OCI-LY7 (cell line): ENCODE measurements at regions not wholly inside any gene's neighbourhood (a gene's known extent, or its start where the extent isn't known, plus 50 kb on each side); places are given as distances from the start of the nearest gene placed in this dataset.

Source experiments
- BruUV-seq: library from RNA; stranded (reverse); fragments of 400-500 nt; replicated peaks from 2 replicates; lab custom pipeline; 2021; lab: Mats Ljungman, UMichigan
- CTCF ChIA-PET: fragments of 300-600 bp; sonication (Branson Sonifier 250); formaldehyde crosslinking; loops from one replicate; lab custom pipeline; 2022; ENCODE audit warnings: antibody characterized with exemption; ENCODE audit not compliant: unreplicated experiment; lab: Charles Lee
- POLR2A ChIA-PET: fragments of 300-600 bp; sonication (Branson Sonifier 250); formaldehyde crosslinking; loops from one replicate; lab custom pipeline; 2022; ENCODE audit warnings: antibody characterized with exemption; lab: Charles Lee
- DNase-seq: peaks from one replicate; pipeline ENCODE4 v3.0.0-alpha.2; 2015; ENCODE audit warnings: low spot score
- H2AFZ ChIP-seq: fragments of 200-600 bp; sonication (generic), shearing (Covaris generic); 2 replicates; pipeline ENCODE4 v1.6.1; 2014; ENCODE audit warnings: mild to moderate bottlenecking, antibody characterized with exemption, low read length, moderate library complexity
- H3K27ac ChIP-seq: fragments of 200-600 bp; sonication (generic); 2 replicates; pipeline ENCODE4 v1.5.1; 2014; ENCODE audit warnings: mixed run types, low read depth, mild to moderate bottlenecking, moderate library complexity, low read length, inconsistent platforms; ENCODE audit not compliant: poor library complexity, severe bottlenecking
- H3K36me3 ChIP-seq: fragments of 200-600 bp; sonication (generic); 2 replicates; pipeline ENCODE4 v1.6.1; 2014; ENCODE audit warnings: mild to moderate bottlenecking, antibody characterized with exemption, low read length, moderate library complexity, mixed read lengths; ENCODE audit not compliant: insufficient read depth
- H3K4me1 ChIP-seq: fragments of 200-600 bp; sonication (generic); 2 replicates; pipeline ENCODE4 v1.5.1; 2014; ENCODE audit warnings: mild to moderate bottlenecking, low read length; ENCODE audit not compliant: insufficient read depth, poor library complexity, severe bottlenecking
- H3K4me2 ChIP-seq: fragments of 200-600 bp; sonication (generic); 2 replicates; pipeline ENCODE4 v1.6.1; 2014; ENCODE audit warnings: mild to moderate bottlenecking, low read length
- H3K4me3 ChIP-seq: fragments of 200-600 bp; sonication (generic); 2 replicates; pipeline ENCODE4 v1.5.1; 2014; ENCODE audit warnings: mild to moderate bottlenecking, low read depth, low read length; ENCODE audit not compliant: poor library complexity, severe bottlenecking
- H3K79me2 ChIP-seq: fragments of 200-600 bp; sonication (generic); 2 replicates; pipeline ENCODE4 v1.6.1; 2016; ENCODE audit warnings: low read depth, mild to moderate bottlenecking, low read length, moderate library complexity, mixed read lengths; ENCODE audit not compliant: insufficient read depth
- H3K9me2 ChIP-seq: fragments of 200-600 bp; sonication (generic); 2 replicates; pipeline ENCODE4 v1.6.1; 2016; ENCODE audit warnings: mild to moderate bottlenecking, low read length, mixed read lengths; ENCODE audit not compliant: insufficient read depth
- H3K9me3 ChIP-seq: fragments of 200-600 bp; sonication (generic); 2 replicates; pipeline ENCODE4 v1.6.1; 2014; ENCODE audit warnings: mild to moderate bottlenecking, mixed run types, low read length, mixed read lengths
- H4K20me1 ChIP-seq: fragments of 200-600 bp; sonication (generic); 2 replicates; pipeline ENCODE4 v1.6.1; 2014; ENCODE audit warnings: mild to moderate bottlenecking, antibody characterized with exemption, low read length, moderate library complexity, mixed read lengths; ENCODE audit not compliant: insufficient read depth
- EZH2phosphoT487 ChIP-seq: fragments of 200-600 bp; sonication (generic); IDR thresholded peaks from 2 replicates; pipeline ENCODE4 v1.6.1; 2018; ENCODE audit warnings: low read depth, borderline replicate concordance, mild to moderate bottlenecking, mixed run types, antibody characterized with exemption, low read length, moderate library complexity, mixed read lengths
- intact Hi-C: fragments of 100-400 bp; cut with micrococcal nuclease; formaldehyde crosslinking; loops from one replicate; pipeline ENCODE4 v1.10.0; 2022; ENCODE audit not compliant: unreplicated experiment
- TF ChIP-seq, protein P1 (sequence below): fragments of 200-600 bp; sonication (generic); conservative IDR thresholded peaks from 2 replicates; pipeline ENCODE4 v1.5.1; 2014; ENCODE audit warnings: mild to moderate bottlenecking, antibody characterized with exemption, low read length, moderate library complexity, mixed read lengths

DNA sequence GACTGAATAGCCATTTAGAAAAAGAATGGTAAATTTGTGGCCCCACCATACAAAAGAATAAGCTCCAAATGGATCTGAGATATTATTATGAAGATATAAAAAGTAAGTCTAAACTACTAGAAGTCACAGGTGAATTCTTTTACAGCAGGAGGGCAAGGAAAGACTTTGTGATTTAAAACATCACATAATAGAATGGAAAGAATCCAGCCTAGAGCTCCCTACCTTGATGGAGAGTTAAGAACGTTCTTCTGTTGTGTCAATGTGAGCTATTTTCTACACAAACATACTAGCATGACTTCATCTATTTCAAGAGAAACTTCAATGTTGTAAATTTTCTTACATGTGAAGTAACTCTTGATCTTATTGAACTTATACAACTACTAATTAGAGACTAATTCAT is 100.0 kb upstream of the NRSN1 start:
- Histone ChIP-seq H4K20me1 (no peaks in the 10 kb centered on the region; the same call in 1 of the 2 replicates), H3K4me1 (no peaks in the 10 kb centered on the region), H3K9me3 (no peaks in the 10 kb centered on the region), H3K36me3 (no peaks in the 10 kb centered on the region), H2AFZ (no peak overlapping the region), H3K79me2 (no peaks in the 10 kb centered on the region), H3K9me2 (no peaks in the 10 kb centered on the region), H3K4me2 (no peak overlapping the region), H3K27ac (no peak overlapping the region), H3K4me3 (no peak overlapping the region)
- intact Hi-C loops = no loop called here
- TF ChIP-seq EZH2phosphoT487 = no peak
- TF ChIP-seq, protein P1, sequence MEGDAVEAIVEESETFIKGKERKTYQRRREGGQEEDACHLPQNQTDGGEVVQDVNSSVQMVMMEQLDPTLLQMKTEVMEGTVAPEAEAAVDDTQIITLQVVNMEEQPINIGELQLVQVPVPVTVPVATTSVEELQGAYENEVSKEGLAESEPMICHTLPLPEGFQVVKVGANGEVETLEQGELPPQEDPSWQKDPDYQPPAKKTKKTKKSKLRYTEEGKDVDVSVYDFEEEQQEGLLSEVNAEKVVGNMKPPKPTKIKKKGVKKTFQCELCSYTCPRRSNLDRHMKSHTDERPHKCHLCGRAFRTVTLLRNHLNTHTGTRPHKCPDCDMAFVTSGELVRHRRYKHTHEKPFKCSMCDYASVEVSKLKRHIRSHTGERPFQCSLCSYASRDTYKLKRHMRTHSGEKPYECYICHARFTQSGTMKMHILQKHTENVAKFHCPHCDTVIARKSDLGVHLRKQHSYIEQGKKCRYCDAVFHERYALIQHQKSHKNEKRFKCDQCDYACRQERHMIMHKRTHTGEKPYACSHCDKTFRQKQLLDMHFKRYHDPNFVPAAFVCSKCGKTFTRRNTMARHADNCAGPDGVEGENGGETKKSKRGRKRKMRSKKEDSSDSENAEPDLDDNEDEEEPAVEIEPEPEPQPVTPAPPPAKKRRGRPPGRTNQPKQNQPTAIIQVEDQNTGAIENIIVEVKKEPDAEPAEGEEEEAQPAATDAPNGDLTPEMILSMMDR = no peak
- CTCF ChIA-PET = no interaction called here
- POLR2A ChIA-PET = no interaction called here
- BruUV-seq = no TSS peak
- DNase-seq = no peak

DNA sequence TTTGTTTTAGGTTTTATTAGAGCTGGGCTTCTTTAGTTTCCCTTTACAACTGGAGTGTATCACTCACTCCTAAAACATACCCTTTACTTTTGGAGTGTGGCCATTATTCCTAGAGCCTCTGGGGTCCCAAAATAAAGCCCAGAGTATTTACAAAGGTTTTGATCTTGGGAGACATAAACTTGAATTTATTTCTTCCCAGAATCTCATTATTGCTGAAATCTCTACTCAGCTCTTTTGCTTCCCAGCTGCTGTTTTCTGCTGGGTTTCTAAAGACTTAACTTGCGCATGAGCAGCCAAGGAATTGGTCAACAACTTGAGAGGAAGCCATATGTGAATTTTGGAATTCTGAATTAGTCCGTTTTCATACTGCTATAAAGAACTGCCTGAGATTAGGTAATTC is 94.5 kb upstream of the NRSN1 start:
- no peaks in the 10 kb centered on the region for H3K9me2 ChIP-seq
- H3K9me3 ChIP-seq = no peaks in the 10 kb centered on the region
- H3K27ac ChIP-seq = no peak overlapping the region
- H2AFZ ChIP-seq = no peak overlapping the region
- H3K36me3 ChIP-seq = no peaks in the 10 kb centered on the region
- no peaks in the 10 kb centered on the region for H3K4me1 ChIP-seq
- intact Hi-C loops = no loop called here
- no peak overlapping the region for H3K4me3 ChIP-seq
- DNase-seq = no peak
- H3K4me2 ChIP-seq = no peak overlapping the region
- TF ChIP-seq, protein P1 = no peak
- no peak for TF ChIP-seq EZH2phosphoT487
- no peaks in the 10 kb centered on the region for H3K79me2 ChIP-seq
- BruUV-seq = no TSS peak
- no peaks in the 10 kb centered on the region; the same call in 1 of the 2 replicates for H4K20me1 ChIP-seq
- POLR2A ChIA-PET = interaction anchor here (1.2 kb wide), 1 partner anchor 12 kb away, joined by 4 read pairs; no protein-coding TSS in a partner anchor
- CTCF ChIA-PET = no interaction called here

DNA sequence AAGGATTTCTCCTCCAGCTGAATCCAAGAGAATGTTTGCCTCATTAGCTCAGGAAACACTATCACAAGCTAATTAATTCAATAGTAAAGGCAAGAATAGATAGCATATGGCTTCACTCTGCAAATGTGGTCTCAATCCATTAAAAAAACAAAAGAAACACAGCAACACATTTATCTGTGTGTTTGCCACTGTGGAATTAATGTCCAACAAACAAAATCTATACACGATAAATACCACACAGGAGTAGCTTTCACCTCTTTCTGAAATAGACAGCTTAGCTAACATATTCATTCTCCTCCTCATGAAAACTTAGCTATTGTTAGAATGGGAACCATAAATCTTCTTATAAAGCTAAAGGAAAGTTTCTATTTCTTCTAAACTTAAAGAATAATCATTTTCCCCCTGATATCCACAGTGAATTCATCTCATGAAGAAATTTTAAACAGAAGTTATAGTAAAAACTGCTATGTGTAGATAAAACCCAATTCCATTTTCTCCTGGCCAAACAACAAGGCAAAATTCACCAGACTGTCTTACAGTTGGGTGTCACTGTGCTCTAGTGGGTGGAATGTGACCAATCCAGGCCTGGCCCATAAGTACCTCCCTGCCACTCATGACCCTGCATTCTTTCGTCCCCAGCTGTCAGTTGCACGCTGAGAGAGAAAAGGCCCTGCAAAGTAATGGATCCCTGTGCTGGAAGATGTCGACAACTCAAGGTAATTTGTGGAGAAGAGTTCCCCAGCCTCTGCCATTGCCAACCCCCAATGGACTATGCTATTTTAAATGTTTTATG is 92.9 kb upstream of the NRSN1 start:
- Histone ChIP-seq H3K79me2 (no peaks in the 10 kb centered on the region), H3K9me3 (no peaks in the 10 kb centered on the region), H3K36me3 (no peaks in the 10 kb centered on the region), H3K9me2 (no peaks in the 10 kb centered on the region), H3K27ac (no peak overlapping the region), H4K20me1 (no peaks in the 10 kb centered on the region; the same call in 1 of the 2 replicates), H3K4me2 (no peak overlapping the region), H3K4me1 (no peaks in the 10 kb centered on the region), H2AFZ (no peak overlapping the region), H3K4me3 (no peak overlapping the region)
- intact Hi-C loops = no loop called here
- TF ChIP-seq EZH2phosphoT487 = no peak
- TF ChIP-seq, protein P1 = no peak
- BruUV-seq = no TSS peak
- CTCF ChIA-PET = no interaction called here
- POLR2A ChIA-PET = interaction anchor here (0.7 kb wide), 1 partner anchor 1028 kb away, joined by 3 read pairs; no protein-coding TSS in a partner anchor
- no peak for DNase-seq
